Thyroid gland (tissue), 4 donors: ENCODE measurements at regions not wholly inside any gene's neighbourhood (a gene's known extent, or its start where the extent isn't known, plus 50 kb on each side); places are given as distances from the start of the nearest gene placed in this dataset.

ENCODE experiments used
- CTCF ChIP-seq, 6 experiments: fragments of 200-600 bp in 3 of 6; fragments of 450-650 bp in 3 of 6; sonication (generic) in 3 of 6; IDR thresholded peaks; one replicate each; pipeline ENCODE4 v1.5.1; 2016 to 2019; ENCODE audit warnings: antibody characterized with exemption in 6 of 6, mild to moderate bottlenecking in 2 of 6, inconsistent platforms in 1 of 6, moderate library complexity in 1 of 6
- POLR2A ChIP-seq, 2 donors: fragments of 450-650 bp; IDR thresholded peaks; one replicate each; pipeline ENCODE4 v1.6.1; 2017; ENCODE audit warnings: antibody characterized with exemption in 2 of 2, mild to moderate bottlenecking in 2 of 2, moderate library complexity in 1 of 2

DNA sequence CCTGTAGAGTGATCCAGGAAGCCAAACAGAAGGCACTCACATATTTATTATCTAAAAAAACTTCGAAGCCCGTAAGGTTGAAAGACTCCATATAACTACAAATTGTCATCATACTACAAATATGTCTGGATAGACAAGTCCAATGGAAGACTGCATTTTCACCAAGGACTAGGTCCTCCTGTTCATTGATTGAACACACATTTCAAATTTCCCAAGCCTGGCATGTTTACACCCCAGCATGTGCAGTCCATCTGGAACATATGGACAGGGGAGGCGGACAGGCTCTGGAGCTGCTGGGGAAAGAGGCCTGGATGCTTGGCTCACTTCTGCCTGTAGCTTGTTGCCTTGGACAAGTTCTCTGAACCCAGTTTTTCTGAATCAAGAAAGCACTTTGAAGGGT is 378.7 kb downstream of the ENC1 start:
- no peak for TF ChIP-seq CTCF (IDR thresholded peaks at IDR 0.05)
- TF ChIP-seq POLR2A (IDR thresholded peaks at IDR 0.05): no peak
